CD4-positive, alpha-beta T cell treated with Interleukin-2 at 100 ng/mL for 4 hours (primary cell): ENCODE measurements at regions not wholly inside any gene's neighbourhood (a gene's known extent, or its start where the extent isn't known, plus 50 kb on each side); places are given as distances from the start of the nearest gene placed in this dataset.

Source experiments
- DNase-seq: peaks from one replicate; pipeline ENCODE4 v3.0.0-alpha.2; 2020; ENCODE audit warnings: low spot score

GRCh38 chr9:38285236-38285635, 107.3 kb upstream of the ALDH1B1 start:
- DNase-seq = no peak

- no peak for DNase-seq
These were observed 107.9 kb upstream of the ALDH1B1 start for GRCh38 chr9:38284588-38285051.

- no peak for DNase-seq
These were observed 108.4 kb upstream of the ALDH1B1 start for GRCh38 chr9:38284039-38284575.

GRCh38 chr9:38282756-38283155, 109.7 kb upstream of the ALDH1B1 start:
- DNase-seq = no peak

GRCh38 chr9:38281917-38282316, 110.6 kb upstream of the ALDH1B1 start:
- DNase-seq = no peak

- no peak for DNase-seq
These were observed 111.3 kb upstream of the ALDH1B1 start for GRCh38 chr9:38281196-38281595.

- DNase-seq = no peak
These were observed 112.2 kb upstream of the ALDH1B1 start for GRCh38 chr9:38280251-38280800.

GRCh38 chr9:38278931-38279679, 113.4 kb upstream of the ALDH1B1 start:
- DNase-seq = no peak

- DNase-seq = no peak
These were observed 114.0 kb upstream of the ALDH1B1 start for GRCh38 chr9:38278457-38278856.

GRCh38 chr9:38277601-38278200, 114.8 kb upstream of the ALDH1B1 start:
- no peak for DNase-seq

- DNase-seq = no peak
These were observed 115.6 kb upstream of the ALDH1B1 start for GRCh38 chr9:38276771-38277439.

- no peak for DNase-seq
These were observed 117.7 kb upstream of the ALDH1B1 start for GRCh38 chr9:38274800-38275199.

- no peak for DNase-seq
These were observed 119.8 kb upstream of the ALDH1B1 start for GRCh38 chr9:38272710-38273109.

GRCh38 chr9:38271666-38272241, 120.7 kb upstream of the ALDH1B1 start:
- DNase-seq = no peak

GRCh38 chr9:38269775-38270174, 122.7 kb upstream of the ALDH1B1 start:
- DNase-seq = no peak

- no peak for DNase-seq
These were observed 129.0 kb upstream of the ALDH1B1 start for GRCh38 chr9:38263532-38263931.

- DNase-seq = no peak
These were observed 132.8 kb upstream of the ALDH1B1 start for GRCh38 chr9:38259519-38260218.

- no peak for DNase-seq
These were observed 133.4 kb upstream of the ALDH1B1 start for GRCh38 chr9:38259056-38259455.

GRCh38 chr9:38257626-38258215, 134.8 kb upstream of the ALDH1B1 start:
- no peak for DNase-seq

- DNase-seq = no peak
These were observed 136.0 kb upstream of the ALDH1B1 start for GRCh38 chr9:38256461-38256860.

GRCh38 chr9:38255599-38255998, 136.9 kb upstream of the ALDH1B1 start:
- no peak for DNase-seq
